ENCODE measurements at regions not wholly inside any gene's neighbourhood (a gene's known extent, or its start where the extent isn't known, plus 50 kb on each side); places are given as distances from the start of the nearest gene placed in this dataset.

DNA sequence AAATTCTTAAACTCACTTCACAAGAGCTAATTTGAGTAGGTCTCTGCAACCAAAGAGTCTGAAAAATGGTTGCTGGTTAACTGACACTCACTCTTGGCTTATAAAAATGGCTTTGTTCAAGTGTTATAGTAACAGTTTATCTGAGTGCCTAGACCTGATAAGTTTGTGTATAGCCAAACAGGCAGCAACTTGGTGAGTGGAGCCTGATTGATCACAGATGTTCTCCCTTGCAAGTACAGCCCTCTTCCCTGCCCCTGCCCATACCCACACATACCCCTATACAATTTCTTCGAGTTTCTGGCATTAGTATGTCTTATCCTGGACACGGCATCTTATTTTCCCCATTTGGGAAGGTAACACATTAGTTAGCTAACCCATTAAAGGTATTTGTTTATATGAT lies 149.5 kb downstream of the SLC16A9 start:
- TF ChIP-seq, protein P1, sequence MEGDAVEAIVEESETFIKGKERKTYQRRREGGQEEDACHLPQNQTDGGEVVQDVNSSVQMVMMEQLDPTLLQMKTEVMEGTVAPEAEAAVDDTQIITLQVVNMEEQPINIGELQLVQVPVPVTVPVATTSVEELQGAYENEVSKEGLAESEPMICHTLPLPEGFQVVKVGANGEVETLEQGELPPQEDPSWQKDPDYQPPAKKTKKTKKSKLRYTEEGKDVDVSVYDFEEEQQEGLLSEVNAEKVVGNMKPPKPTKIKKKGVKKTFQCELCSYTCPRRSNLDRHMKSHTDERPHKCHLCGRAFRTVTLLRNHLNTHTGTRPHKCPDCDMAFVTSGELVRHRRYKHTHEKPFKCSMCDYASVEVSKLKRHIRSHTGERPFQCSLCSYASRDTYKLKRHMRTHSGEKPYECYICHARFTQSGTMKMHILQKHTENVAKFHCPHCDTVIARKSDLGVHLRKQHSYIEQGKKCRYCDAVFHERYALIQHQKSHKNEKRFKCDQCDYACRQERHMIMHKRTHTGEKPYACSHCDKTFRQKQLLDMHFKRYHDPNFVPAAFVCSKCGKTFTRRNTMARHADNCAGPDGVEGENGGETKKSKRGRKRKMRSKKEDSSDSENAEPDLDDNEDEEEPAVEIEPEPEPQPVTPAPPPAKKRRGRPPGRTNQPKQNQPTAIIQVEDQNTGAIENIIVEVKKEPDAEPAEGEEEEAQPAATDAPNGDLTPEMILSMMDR (IDR thresholded peaks at IDR 0.05), result no peak
- TF ChIP-seq EP300 (IDR thresholded peaks at IDR 0.05) (no peak), RAD21 (conservative IDR thresholded peaks at IDR 0.05 in 1 of 2, IDR thresholded peaks at IDR 0.05 in 1 of 2) (no peak), MYC (IDR thresholded peaks at IDR 0.05; ENCODE audit: borderline replicate concordance, low read length) (no peak), KDM1A (IDR thresholded peaks at IDR 0.05; ENCODE audit: low read depth) (no peak), RFX5 (IDR thresholded peaks at IDR 0.05) (no peak), RCOR1 (IDR thresholded peaks at IDR 0.05; ENCODE audit: low read depth, low read length) (no peak), KDM5A (IDR thresholded peaks at IDR 0.05) (no peak), NR3C1 (IDR thresholded peaks at IDR 0.05) (no peak), MAFK (IDR thresholded peaks at IDR 0.05; ENCODE audit: partially characterized antibody) (no peak)
- TF ChIP-seq, protein P2, sequence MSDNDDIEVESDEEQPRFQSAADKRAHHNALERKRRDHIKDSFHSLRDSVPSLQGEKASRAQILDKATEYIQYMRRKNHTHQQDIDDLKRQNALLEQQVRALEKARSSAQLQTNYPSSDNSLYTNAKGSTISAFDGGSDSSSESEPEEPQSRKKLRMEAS (IDR thresholded peaks at IDR 0.05), result no peak
- TF ChIP-seq, protein P3, sequence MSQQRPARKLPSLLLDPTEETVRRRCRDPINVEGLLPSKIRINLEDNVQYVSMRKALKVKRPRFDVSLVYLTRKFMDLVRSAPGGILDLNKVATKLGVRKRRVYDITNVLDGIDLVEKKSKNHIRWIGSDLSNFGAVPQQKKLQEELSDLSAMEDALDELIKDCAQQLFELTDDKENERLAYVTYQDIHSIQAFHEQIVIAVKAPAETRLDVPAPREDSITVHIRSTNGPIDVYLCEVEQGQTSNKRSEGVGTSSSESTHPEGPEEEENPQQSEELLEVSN (IDR thresholded peaks at IDR 0.05; ENCODE audit: borderline replicate concordance, low read depth), result no peak
- TF ChIP-seq, protein P4, sequence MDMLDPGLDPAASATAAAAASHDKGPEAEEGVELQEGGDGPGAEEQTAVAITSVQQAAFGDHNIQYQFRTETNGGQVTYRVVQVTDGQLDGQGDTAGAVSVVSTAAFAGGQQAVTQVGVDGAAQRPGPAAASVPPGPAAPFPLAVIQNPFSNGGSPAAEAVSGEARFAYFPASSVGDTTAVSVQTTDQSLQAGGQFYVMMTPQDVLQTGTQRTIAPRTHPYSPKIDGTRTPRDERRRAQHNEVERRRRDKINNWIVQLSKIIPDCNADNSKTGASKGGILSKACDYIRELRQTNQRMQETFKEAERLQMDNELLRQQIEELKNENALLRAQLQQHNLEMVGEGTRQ (IDR thresholded peaks at IDR 0.05), result no peak
- TF ChIP-seq, protein P5, sequence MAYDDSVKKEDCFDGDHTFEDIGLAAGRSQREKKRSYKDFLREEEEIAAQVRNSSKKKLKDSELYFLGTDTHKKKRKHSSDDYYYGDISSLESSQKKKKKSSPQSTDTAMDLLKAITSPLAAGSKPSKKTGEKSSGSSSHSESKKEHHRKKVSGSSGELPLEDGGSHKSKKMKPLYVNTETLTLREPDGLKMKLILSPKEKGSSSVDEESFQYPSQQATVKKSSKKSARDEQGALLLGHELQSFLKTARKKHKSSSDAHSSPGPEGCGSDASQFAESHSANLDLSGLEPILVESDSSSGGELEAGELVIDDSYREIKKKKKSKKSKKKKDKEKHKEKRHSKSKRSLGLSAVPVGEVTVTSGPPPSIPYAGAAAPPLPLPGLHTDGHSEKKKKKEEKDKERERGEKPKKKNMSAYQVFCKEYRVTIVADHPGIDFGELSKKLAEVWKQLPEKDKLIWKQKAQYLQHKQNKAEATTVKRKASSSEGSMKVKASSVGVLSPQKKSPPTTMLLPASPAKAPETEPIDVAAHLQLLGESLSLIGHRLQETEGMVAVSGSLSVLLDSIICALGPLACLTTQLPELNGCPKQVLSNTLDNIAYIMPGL (CRISPR knock-in tag; IDR thresholded peaks at IDR 0.05; ENCODE audit: borderline replicate concordance), result no peak
